Ureter (tissue), 1 donor: ENCODE measurements at regions not wholly inside any gene's neighbourhood (a gene's known extent, or its start where the extent isn't known, plus 50 kb on each side); places are given as distances from the start of the nearest gene placed in this dataset.

ENCODE experiments used
- DNase-seq: peaks from one replicate; pipeline ENCODE4 v3.0.0-alpha.2; 2020; ENCODE audit warnings: low spot score
- donor health status: DM: yes; HTN: yes; CAD: no.

GRCh38 chr13:111862836-111863815, 203.8 kb upstream of the SOX1 start:
- DNase-seq: no peak

- DNase-seq: no peak
Observed at GRCh38 chr13:111864566-111864965, 202.4 kb upstream of the SOX1 start.

GRCh38 chr13:111865046-111865445, 201.9 kb upstream of the SOX1 start:
- no peak for DNase-seq

- DNase-seq: no peak
Observed at GRCh38 chr13:111865826-111866225, 201.1 kb upstream of the SOX1 start.

- DNase-seq: no peak
Observed at GRCh38 chr13:111866731-111867245, 200.2 kb upstream of the SOX1 start.

GRCh38 chr13:111867657-111868056, 199.3 kb upstream of the SOX1 start:
- no peak for DNase-seq

GRCh38 chr13:111868716-111869115, 198.2 kb upstream of the SOX1 start:
- no peak for DNase-seq

- no peak for DNase-seq
Observed at GRCh38 chr13:111872475-111873150, 194.3 kb upstream of the SOX1 start.

GRCh38 chr13:111873676-111874178, 193.2 kb upstream of the SOX1 start:
- DNase-seq: no peak

- no peak for DNase-seq
Observed at GRCh38 chr13:111874981-111875380, 192.0 kb upstream of the SOX1 start.

- DNase-seq: peak; percentile 7
Observed at GRCh38 chr13:111875915-111876314, 191.0 kb upstream of the SOX1 start.

- DNase-seq: peak; percentile 5
Observed at GRCh38 chr13:111876506-111876905, 190.4 kb upstream of the SOX1 start.

- peak; percentile 22 for DNase-seq
Observed at GRCh38 chr13:111877906-111878305, 189.0 kb upstream of the SOX1 start.

GRCh38 chr13:111879719-111880118, 187.2 kb upstream of the SOX1 start:
- peak; percentile 20 for DNase-seq

- no peak for DNase-seq
Observed at GRCh38 chr13:111880185-111880584, 186.8 kb upstream of the SOX1 start.

- DNase-seq: no peak
Observed at GRCh38 chr13:111881700-111882099, 185.2 kb upstream of the SOX1 start.

- no peak for DNase-seq
Observed at GRCh38 chr13:111882351-111882750, 184.6 kb upstream of the SOX1 start.

- no peak for DNase-seq
Observed at GRCh38 chr13:111883571-111884343, 183.2 kb upstream of the SOX1 start.

- DNase-seq: no peak
Observed at GRCh38 chr13:111886217-111886945, 180.6 kb upstream of the SOX1 start.

- no peak for DNase-seq
Observed at GRCh38 chr13:111893071-111893606, 173.8 kb upstream of the SOX1 start.
